ENCODE measurements at regions not wholly inside any gene's neighbourhood (a gene's known extent, or its start where the extent isn't known, plus 50 kb on each side); places are given as distances from the start of the nearest gene placed in this dataset.

- no peak overlapping the region for H2AFZ ChIP-seq (ENCODE audit: low read depth, low read length)
- Mint-ChIP-seq H3K4me1 (ENCODE audit: low read depth, unreplicated experiment) (peaks cover 1% of the 10 kb centered on the region), H3K4me3 (ENCODE audit: unreplicated experiment) (no peak overlapping the region), H3K9me3 (ENCODE audit: unreplicated experiment) (no peaks in the 10 kb centered on the region), H3K27me3 (ENCODE audit: low read depth, unreplicated experiment) (no peaks in the 10 kb centered on the region), H3K27ac (ENCODE audit: unreplicated experiment) (peak overlapping the region; percentile 78), H3K36me3 (ENCODE audit: low read depth, unreplicated experiment) (no peaks in the 10 kb centered on the region)
- TF ChIP-seq EZH2 (IDR thresholded peaks at IDR 0.05; ENCODE audit: insufficient read depth, low read length) = no peak
- TF ChIP-seq, protein P1, sequence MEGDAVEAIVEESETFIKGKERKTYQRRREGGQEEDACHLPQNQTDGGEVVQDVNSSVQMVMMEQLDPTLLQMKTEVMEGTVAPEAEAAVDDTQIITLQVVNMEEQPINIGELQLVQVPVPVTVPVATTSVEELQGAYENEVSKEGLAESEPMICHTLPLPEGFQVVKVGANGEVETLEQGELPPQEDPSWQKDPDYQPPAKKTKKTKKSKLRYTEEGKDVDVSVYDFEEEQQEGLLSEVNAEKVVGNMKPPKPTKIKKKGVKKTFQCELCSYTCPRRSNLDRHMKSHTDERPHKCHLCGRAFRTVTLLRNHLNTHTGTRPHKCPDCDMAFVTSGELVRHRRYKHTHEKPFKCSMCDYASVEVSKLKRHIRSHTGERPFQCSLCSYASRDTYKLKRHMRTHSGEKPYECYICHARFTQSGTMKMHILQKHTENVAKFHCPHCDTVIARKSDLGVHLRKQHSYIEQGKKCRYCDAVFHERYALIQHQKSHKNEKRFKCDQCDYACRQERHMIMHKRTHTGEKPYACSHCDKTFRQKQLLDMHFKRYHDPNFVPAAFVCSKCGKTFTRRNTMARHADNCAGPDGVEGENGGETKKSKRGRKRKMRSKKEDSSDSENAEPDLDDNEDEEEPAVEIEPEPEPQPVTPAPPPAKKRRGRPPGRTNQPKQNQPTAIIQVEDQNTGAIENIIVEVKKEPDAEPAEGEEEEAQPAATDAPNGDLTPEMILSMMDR (IDR thresholded peaks at IDR 0.05; ENCODE audit: insufficient read depth, low read depth, low read length) = no peak
- H3K4me2 ChIP-seq (ENCODE audit: low read length) = no peak overlapping the region
- no peak overlapping the region for H3K4me3 ChIP-seq (ENCODE audit: insufficient read depth, low read depth, low read length)
- no peaks in the 10 kb centered on the region for H3K4me1 ChIP-seq (ENCODE audit: insufficient read depth, low read length)
- no peaks in the 10 kb centered on the region for H3K27me3 ChIP-seq (ENCODE audit: insufficient read depth, low read length)
- H3K9ac ChIP-seq (ENCODE audit: low read length) = no peak overlapping the region
- H3K36me3 ChIP-seq (ENCODE audit: insufficient read depth, low read length) = no peaks in the 10 kb centered on the region
- H4K20me1 ChIP-seq (ENCODE audit: insufficient read depth, low read length) = no peaks in the 10 kb centered on the region
- FAIRE-seq = no peak
- no peak overlapping the region for H3K27ac ChIP-seq (ENCODE audit: low read depth, low read length)
- H3K79me2 ChIP-seq (ENCODE audit: insufficient read depth, low read length) = no peaks in the 10 kb centered on the region
- H3K9me3 ChIP-seq (ENCODE audit: insufficient read depth, low read depth, low read length) = no peaks in the 10 kb centered on the region
- DNase-seq (ENCODE audit: low read depth) = peak; percentile 55
These were observed 802.0 kb downstream of the C12orf50 start for GRCh38 chr12:87227162-87227561.

DNA sequence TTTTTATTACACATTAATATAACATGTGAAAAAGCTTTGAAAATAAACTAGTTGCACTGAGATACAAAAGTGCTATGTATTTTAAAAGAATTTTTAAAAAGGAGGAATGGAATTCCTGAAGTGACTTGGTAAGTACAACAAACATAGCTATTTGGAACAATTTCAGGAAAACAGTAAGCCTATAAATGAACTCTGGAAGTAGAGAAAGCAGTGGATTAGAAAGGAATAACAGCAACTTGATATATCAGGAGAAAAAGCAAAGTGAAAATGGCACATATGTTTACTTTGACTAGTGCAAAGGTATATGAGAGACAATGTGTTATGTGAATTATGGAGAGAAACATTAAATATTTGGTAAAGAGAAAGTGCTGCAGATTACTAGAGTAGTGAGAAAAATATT is 811.7 kb downstream of the C12orf50 start:
- no peak overlapping the region for H3K27ac Mint-ChIP-seq (ENCODE audit: unreplicated experiment)
- no peaks in the 10 kb centered on the region for H3K9me3 Mint-ChIP-seq (ENCODE audit: unreplicated experiment)
- no peaks in the 10 kb centered on the region for H3K36me3 Mint-ChIP-seq (ENCODE audit: low read depth, unreplicated experiment)
- peak; percentile 8 for DNase-seq (ENCODE audit: low read depth)
- no peaks in the 10 kb centered on the region for H3K9me3 ChIP-seq (ENCODE audit: insufficient read depth, low read depth, low read length)
- no peak overlapping the region for H3K4me3 Mint-ChIP-seq (ENCODE audit: unreplicated experiment)
- no peak overlapping the region for H2AFZ ChIP-seq (ENCODE audit: low read depth, low read length)
- H3K27me3 Mint-ChIP-seq (ENCODE audit: low read depth, unreplicated experiment) = no peaks in the 10 kb centered on the region
- no peaks in the 10 kb centered on the region for H3K27me3 ChIP-seq (ENCODE audit: insufficient read depth, low read length)
- no peak overlapping the region for H3K4me2 ChIP-seq (ENCODE audit: low read length)
- H3K4me1 ChIP-seq (ENCODE audit: insufficient read depth, low read length) = no peaks in the 10 kb centered on the region
- no peak overlapping the region for H3K9ac ChIP-seq (ENCODE audit: low read length)
- H3K27ac ChIP-seq (ENCODE audit: low read depth, low read length) = no peak overlapping the region
- H3K4me3 ChIP-seq (ENCODE audit: insufficient read depth, low read depth, low read length) = no peak overlapping the region
- no peaks in the 10 kb centered on the region for H3K36me3 ChIP-seq (ENCODE audit: insufficient read depth, low read length)
- no peaks in the 10 kb centered on the region for H4K20me1 ChIP-seq (ENCODE audit: insufficient read depth, low read length)
- no peaks in the 10 kb centered on the region for H3K79me2 ChIP-seq (ENCODE audit: insufficient read depth, low read length)
- TF ChIP-seq EZH2 (IDR thresholded peaks at IDR 0.05; ENCODE audit: insufficient read depth, low read length) = no peak
- TF ChIP-seq, protein P1 (IDR thresholded peaks at IDR 0.05; ENCODE audit: insufficient read depth, low read depth, low read length) = no peak
- no peaks in the 10 kb centered on the region for H3K4me1 Mint-ChIP-seq (ENCODE audit: low read depth, unreplicated experiment)
- FAIRE-seq = no peak

- Histone ChIP-seq H3K27me3 (ENCODE audit: insufficient read depth, low read length) (no peaks in the 10 kb centered on the region), H3K4me3 (ENCODE audit: insufficient read depth, low read depth, low read length) (no peak overlapping the region), H3K9me3 (ENCODE audit: insufficient read depth, low read depth, low read length) (no peaks in the 10 kb centered on the region), H3K4me1 (ENCODE audit: insufficient read depth, low read length) (no peaks in the 10 kb centered on the region), H3K27ac (ENCODE audit: low read depth, low read length) (no peak overlapping the region), H3K9ac (ENCODE audit: low read length) (no peak overlapping the region), H4K20me1 (ENCODE audit: insufficient read depth, low read length) (no peaks in the 10 kb centered on the region), H3K36me3 (ENCODE audit: insufficient read depth, low read length) (no peaks in the 10 kb centered on the region), H2AFZ (ENCODE audit: low read depth, low read length) (no peak overlapping the region), H3K4me2 (ENCODE audit: low read length) (no peak overlapping the region), H3K79me2 (ENCODE audit: insufficient read depth, low read length) (no peaks in the 10 kb centered on the region)
- Mint-ChIP-seq H3K27ac (ENCODE audit: unreplicated experiment) (no peak overlapping the region), H3K27me3 (ENCODE audit: low read depth, unreplicated experiment) (no peaks in the 10 kb centered on the region), H3K4me3 (ENCODE audit: unreplicated experiment) (no peak overlapping the region), H3K36me3 (ENCODE audit: low read depth, unreplicated experiment) (no peaks in the 10 kb centered on the region), H3K4me1 (ENCODE audit: low read depth, unreplicated experiment) (no peaks in the 10 kb centered on the region), H3K9me3 (ENCODE audit: unreplicated experiment) (no peaks in the 10 kb centered on the region)
- DNase-seq (ENCODE audit: low read depth) = peak; percentile 55
- TF ChIP-seq, protein P1 (IDR thresholded peaks at IDR 0.05; ENCODE audit: insufficient read depth, low read depth, low read length) = no peak
- no peak for TF ChIP-seq EZH2 (IDR thresholded peaks at IDR 0.05; ENCODE audit: insufficient read depth, low read length)
- FAIRE-seq = no peak
These were observed 812.8 kb downstream of the C12orf50 start for GRCh38 chr12:87216436-87216835.

All from astrocyte (in vitro differentiated cells and primary cell).